ENCODE measurements at regions not wholly inside any gene's neighbourhood (a gene's known extent, or its start where the extent isn't known, plus 50 kb on each side); places are given as distances from the start of the nearest gene placed in this dataset.

DNA sequence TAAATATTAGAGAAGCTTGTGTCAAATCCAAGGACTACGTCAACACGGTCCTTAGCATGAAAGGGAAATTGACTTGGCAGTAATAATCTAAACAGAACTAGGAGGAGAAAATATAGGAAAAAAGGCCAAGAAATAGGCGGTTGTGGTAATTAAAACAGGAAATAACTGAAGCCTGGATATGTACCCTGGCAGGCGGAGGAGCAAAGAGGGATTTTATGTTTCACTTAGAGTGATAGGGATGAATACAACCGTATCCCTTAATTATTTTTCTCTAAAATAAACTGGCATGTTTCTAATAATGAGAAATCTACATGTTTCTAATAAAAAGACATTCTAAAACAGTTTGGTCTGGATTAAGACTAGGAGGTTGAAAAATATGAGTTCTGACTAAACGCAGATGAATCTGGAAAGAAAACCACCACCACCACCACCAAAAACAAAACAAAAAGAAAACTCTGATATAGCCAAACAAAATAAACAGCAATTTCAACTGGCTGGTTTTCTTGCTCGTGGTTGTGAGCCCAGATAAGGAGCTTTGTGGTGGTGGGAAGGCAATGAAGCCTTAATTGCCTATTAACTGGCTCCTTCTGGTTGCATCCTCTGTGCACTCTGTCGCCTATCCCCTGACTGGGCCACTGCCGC lies 334.2 kb upstream of the SNX7 start:
- TF ChIP-seq POLR2A (IDR thresholded peaks at IDR 0.05): no peak
- TF ChIP-seq, protein P1, sequence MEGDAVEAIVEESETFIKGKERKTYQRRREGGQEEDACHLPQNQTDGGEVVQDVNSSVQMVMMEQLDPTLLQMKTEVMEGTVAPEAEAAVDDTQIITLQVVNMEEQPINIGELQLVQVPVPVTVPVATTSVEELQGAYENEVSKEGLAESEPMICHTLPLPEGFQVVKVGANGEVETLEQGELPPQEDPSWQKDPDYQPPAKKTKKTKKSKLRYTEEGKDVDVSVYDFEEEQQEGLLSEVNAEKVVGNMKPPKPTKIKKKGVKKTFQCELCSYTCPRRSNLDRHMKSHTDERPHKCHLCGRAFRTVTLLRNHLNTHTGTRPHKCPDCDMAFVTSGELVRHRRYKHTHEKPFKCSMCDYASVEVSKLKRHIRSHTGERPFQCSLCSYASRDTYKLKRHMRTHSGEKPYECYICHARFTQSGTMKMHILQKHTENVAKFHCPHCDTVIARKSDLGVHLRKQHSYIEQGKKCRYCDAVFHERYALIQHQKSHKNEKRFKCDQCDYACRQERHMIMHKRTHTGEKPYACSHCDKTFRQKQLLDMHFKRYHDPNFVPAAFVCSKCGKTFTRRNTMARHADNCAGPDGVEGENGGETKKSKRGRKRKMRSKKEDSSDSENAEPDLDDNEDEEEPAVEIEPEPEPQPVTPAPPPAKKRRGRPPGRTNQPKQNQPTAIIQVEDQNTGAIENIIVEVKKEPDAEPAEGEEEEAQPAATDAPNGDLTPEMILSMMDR (IDR thresholded peaks at IDR 0.05): no peak

Data from body of pancreas (tissue), 4 donors.